Gastroesophageal sphincter (tissue), 4 donors: ENCODE measurements at regions not wholly inside any gene's neighbourhood (a gene's known extent, or its start where the extent isn't known, plus 50 kb on each side); places are given as distances from the start of the nearest gene placed in this dataset.
"Not testable (repeated sequence)": the region's sequence is repeated elsewhere in the genome, so short reads cannot be mapped to it uniquely, and the experiment has no call there.

Experiments
- ATAC-seq: fragments of 150-250 bp; one replicate; pipeline ENCODE4 v1.9.1; 2016; ENCODE audit warnings: mild to moderate bottlenecking, moderate library complexity
- H3K27ac ChIP-seq, 4 donors: fragments of 200-600 bp; sonication (generic) in 3 of 4; 1 replicate in 3 of 4; 2 replicates in 1 of 4; pipeline ENCODE4 v1.5.1; 2016 to 2019
- H3K27me3 ChIP-seq: fragments of 200-600 bp; sonication (generic); one replicate; pipeline ENCODE4 v1.5.1; 2019
- H3K36me3 ChIP-seq, 2 donors: fragments of 200-600 bp; sonication (generic); one replicate each; pipeline ENCODE4 v1.5.1; 2019; ENCODE audit warnings: control low read depth in 1 of 2
- H3K4me1 ChIP-seq, 3 donors: fragments of 200-600 bp; sonication (generic); 1 replicate in 2 of 3; 2 replicates in 1 of 3; pipeline ENCODE4 v1.5.1; 2016 to 2019; ENCODE audit warnings: control low read depth in 2 of 3
- H3K4me3 ChIP-seq, 2 donors: fragments of 200-600 bp; sonication (generic); one replicate each; pipeline ENCODE4 v1.5.1; 2019; ENCODE audit warnings: mild to moderate bottlenecking in 1 of 2, moderate library complexity in 1 of 2
- H3K9me3 ChIP-seq, 3 donors: fragments of 200-600 bp; sonication (generic); one replicate each; pipeline ENCODE4 v1.5.1; 2017 to 2019; ENCODE audit warnings: control low read depth in 2 of 3
- EP300 ChIP-seq: sonication (generic); formaldehyde crosslinking; IDR thresholded peaks from one replicate; pipeline ENCODE4 v1.6.1; 2017; ENCODE audit warnings: antibody characterized with exemption, mild to moderate bottlenecking
- POLR2A ChIP-seq, 2 donors: fragments of 450-650 bp; IDR thresholded peaks; one replicate each; pipeline ENCODE4 v1.6.1; 2017; ENCODE audit warnings: antibody characterized with exemption in 2 of 2, mild to moderate bottlenecking in 2 of 2, moderate library complexity in 1 of 2
- POLR2AphosphoS5 ChIP-seq: sonication (generic); formaldehyde crosslinking; IDR thresholded peaks from one replicate; pipeline ENCODE4 v1.6.1; 2017; ENCODE audit warnings: antibody characterized with exemption
- WGBS, 2 donors: methylation state at CpG; one replicate each; pipeline ENCODE4 v1.1.5; 2018; ENCODE audit warnings: low coverage in 1 of 2; 5-methylcytosine and 5-hydroxymethylcytosine counted together
- TF ChIP-seq, protein P1 (sequence below), 4 experiments: fragments of 200-600 bp in 2 of 4; fragments of 450-650 bp in 2 of 4; sonication (generic) in 1 of 4; IDR thresholded peaks; one replicate each; pipeline ENCODE4 v1.5.1; 2017 to 2019; ENCODE audit warnings: antibody characterized with exemption in 4 of 4, mild to moderate bottlenecking in 2 of 4, moderate library complexity in 2 of 4

DNA sequence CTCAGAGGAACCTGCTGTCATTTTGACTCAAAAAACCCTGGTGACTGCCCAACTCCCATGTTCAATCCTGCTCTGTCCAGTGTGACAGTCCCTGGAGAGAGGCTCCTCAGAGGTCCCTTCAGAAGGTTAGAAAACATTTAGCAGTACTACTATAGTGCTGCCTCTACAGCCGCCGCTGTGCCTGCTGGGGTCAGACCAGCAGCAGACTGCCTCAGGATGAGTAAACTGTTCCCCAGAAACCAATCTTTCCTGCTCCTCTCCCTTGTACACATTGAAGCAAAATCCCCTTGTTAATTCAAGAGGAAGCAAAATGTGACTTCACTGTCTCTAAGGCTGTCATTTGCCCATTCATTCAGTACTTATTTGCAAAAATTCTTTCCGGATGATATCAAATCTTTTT is 94.8 kb upstream of the SMARCA2 start:
- TF ChIP-seq, protein P1, sequence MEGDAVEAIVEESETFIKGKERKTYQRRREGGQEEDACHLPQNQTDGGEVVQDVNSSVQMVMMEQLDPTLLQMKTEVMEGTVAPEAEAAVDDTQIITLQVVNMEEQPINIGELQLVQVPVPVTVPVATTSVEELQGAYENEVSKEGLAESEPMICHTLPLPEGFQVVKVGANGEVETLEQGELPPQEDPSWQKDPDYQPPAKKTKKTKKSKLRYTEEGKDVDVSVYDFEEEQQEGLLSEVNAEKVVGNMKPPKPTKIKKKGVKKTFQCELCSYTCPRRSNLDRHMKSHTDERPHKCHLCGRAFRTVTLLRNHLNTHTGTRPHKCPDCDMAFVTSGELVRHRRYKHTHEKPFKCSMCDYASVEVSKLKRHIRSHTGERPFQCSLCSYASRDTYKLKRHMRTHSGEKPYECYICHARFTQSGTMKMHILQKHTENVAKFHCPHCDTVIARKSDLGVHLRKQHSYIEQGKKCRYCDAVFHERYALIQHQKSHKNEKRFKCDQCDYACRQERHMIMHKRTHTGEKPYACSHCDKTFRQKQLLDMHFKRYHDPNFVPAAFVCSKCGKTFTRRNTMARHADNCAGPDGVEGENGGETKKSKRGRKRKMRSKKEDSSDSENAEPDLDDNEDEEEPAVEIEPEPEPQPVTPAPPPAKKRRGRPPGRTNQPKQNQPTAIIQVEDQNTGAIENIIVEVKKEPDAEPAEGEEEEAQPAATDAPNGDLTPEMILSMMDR (IDR thresholded peaks at IDR 0.05): no peak
- no peak for TF ChIP-seq POLR2A (IDR thresholded peaks at IDR 0.05)
- peaks cover 27% of the 10 kb centered on the region for H3K27me3 ChIP-seq
- no peaks in the 10 kb centered on the region for H3K4me1 ChIP-seq
- no peak for ATAC-seq
- H3K4me3 ChIP-seq: no peak overlapping the region
- H3K9me3 ChIP-seq: no peaks in the 10 kb centered on the region
- no peak overlapping the region for H3K27ac ChIP-seq
- no peaks in the 10 kb centered on the region for H3K36me3 ChIP-seq
- WGBS, 2 donors: 55 to 78% methylated on average over 1 to 3 of the region's 3 CpGs

GRCh38 chr9:1922026-1922425 is 93.1 kb upstream of the SMARCA2 start:
- WGBS, 2 donors: 80 to 82% methylated on average over 3 of the region's 3 CpGs
- Histone ChIP-seq H3K4me1 (no peaks in the 10 kb centered on the region), H3K36me3 (no peaks in the 10 kb centered on the region), H3K9me3 (no peaks in the 10 kb centered on the region), H3K27ac (no peak overlapping the region), H3K4me3 (no peak overlapping the region), H3K27me3 (peaks cover 27% of the 10 kb centered on the region)
- TF ChIP-seq POLR2A (IDR thresholded peaks at IDR 0.05) (no peak), POLR2AphosphoS5 (no peak), EP300 (no peak)
- TF ChIP-seq, protein P1 (IDR thresholded peaks at IDR 0.05): no peak
- no peak for ATAC-seq

GRCh38 chr9:1927546-1927945 is 87.6 kb upstream of the SMARCA2 start:
- WGBS, 2 donors: 70 to 86% methylated on average over 1 to 6 of the region's 6 CpGs
- Histone ChIP-seq H3K36me3 (no peaks in the 10 kb centered on the region), H3K9me3 (no peaks in the 10 kb centered on the region), H3K4me1 (no peaks in the 10 kb centered on the region), H3K27ac (no peak overlapping the region), H3K4me3 (no peak overlapping the region), H3K27me3 (peaks cover 6% of the 10 kb centered on the region)
- TF ChIP-seq, protein P1 (IDR thresholded peaks at IDR 0.05): no peak
- ATAC-seq: no peak

DNA sequence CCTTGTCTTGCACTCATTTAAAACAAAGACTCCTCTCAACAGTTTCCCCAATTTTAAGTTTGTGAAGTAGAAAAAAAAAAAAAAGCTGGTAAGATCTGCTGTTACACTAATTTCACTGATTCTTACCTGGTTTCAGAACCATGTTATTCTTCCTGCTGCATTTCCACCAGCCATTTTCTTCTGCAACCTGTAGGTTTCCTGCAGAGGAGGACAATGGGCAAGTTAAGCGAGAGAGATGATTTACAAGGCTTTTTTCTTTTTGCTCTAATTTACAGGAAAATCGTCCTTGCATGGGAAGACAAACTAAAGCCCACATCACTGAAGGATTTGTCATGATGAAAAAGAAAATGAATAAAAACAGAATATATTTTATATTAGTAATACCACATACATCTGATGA is 86.0 kb upstream of the SMARCA2 start:
- Histone ChIP-seq H3K27me3 (peaks cover 6% of the 10 kb centered on the region), H3K27ac (no peak overlapping the region), H3K9me3 (no peaks in the 10 kb centered on the region), H3K36me3 (no peaks in the 10 kb centered on the region), H3K4me3 (no peak overlapping the region), H3K4me1 (no peaks in the 10 kb centered on the region)
- 35 to 70% methylated on average over 2 of the region's 2 CpGs for whole genome bisulfite sequencing, 2 donors
- TF ChIP-seq, protein P1 (IDR thresholded peaks at IDR 0.05): no peak
- no peak for TF ChIP-seq EP300
- no peak for TF ChIP-seq POLR2A (IDR thresholded peaks at IDR 0.05)
- TF ChIP-seq POLR2AphosphoS5: no peak
- no peak for ATAC-seq

GRCh38 chr9:1929722-1930244 is 85.4 kb upstream of the SMARCA2 start:
- no peak overlapping the region for H3K4me3 ChIP-seq
- peaks cover 6% of the 10 kb centered on the region for H3K27me3 ChIP-seq
- 71 to 77% methylated on average over 4 of the region's 5 CpGs for WGBS, 2 donors
- H3K27ac ChIP-seq: no peak overlapping the region
- no peaks in the 10 kb centered on the region for H3K36me3 ChIP-seq
- TF ChIP-seq POLR2A (IDR thresholded peaks at IDR 0.05) (no peak), POLR2AphosphoS5 (no peak)
- no peaks in the 10 kb centered on the region for H3K9me3 ChIP-seq
- no peaks in the 10 kb centered on the region for H3K4me1 ChIP-seq
- ATAC-seq: no peak

- H3K36me3 ChIP-seq, ATAC-seq: not testable (repeated sequence)
These were observed 84.9 kb upstream of the SMARCA2 start for GRCh38 chr9:1930245-1930736.

More at GRCh38 chr9:1930245-1930736, 84.9 kb upstream of the SMARCA2 start:
- H3K4me1 ChIP-seq, H3K27me3 ChIP-seq, H3K9me3 ChIP-seq, H3K4me3 ChIP-seq, H3K27ac ChIP-seq: not testable (repeated sequence)
- WGBS, 2 donors: 84 to 89% methylated on average over 4 to 6 of the region's 9 CpGs
